H1 (cell line): ENCODE measurements at regions not wholly inside any gene's neighbourhood (a gene's known extent, or its start where the extent isn't known, plus 50 kb on each side); places are given as distances from the start of the nearest gene placed in this dataset.

ENCODE experiments used
- CTCF ChIA-PET: fragments of 300-600 bp; sonication (Branson Sonifier 250); formaldehyde crosslinking; loops from one replicate; lab custom pipeline; 2021; ENCODE audit not compliant: partially characterized antibody; lab: Charles Lee
- POLR2A ChIA-PET: fragments of 300-600 bp; sonication (Branson Sonifier 250); formaldehyde crosslinking; loops from one replicate; lab custom pipeline; 2021; ENCODE audit warnings: inconsistent platforms; ENCODE audit not compliant: partially characterized antibody; lab: Charles Lee
- DNase-seq, 2 experiments: peaks; one replicate each; pipeline versions ENCODE4 v3.0.0 to v3.0.0-alpha.2; 2010 to 2022; ENCODE audit warnings: low spot score in 2 of 2, low read depth in 1 of 2, mixed read lengths in 1 of 2
- FAIRE-seq: peaks from 2 replicates; lab custom pipeline; 2011; peaks lifted over from hg19 to GRCh38; lab: Jason Lieb, UNC
- H2AFZ ChIP-seq: 2 replicates; pipeline ENCODE4 v1.8.1; 2012; ENCODE audit warnings: low read length, inconsistent platforms
- H2AK5ac ChIP-seq: 2 replicates; pipeline ENCODE4 v1.6.1; 2013; ENCODE audit warnings: low read depth, low read length
- H2BK120ac ChIP-seq: replicated peaks from 2 replicates; pipeline ENCODE3; 2013; ENCODE audit warnings: low read depth, low read length, inconsistent platforms
- H2BK12ac ChIP-seq: 2 replicates; pipeline ENCODE4 v1.6.1; 2013; ENCODE audit warnings: low read depth, low read length
- H2BK15ac ChIP-seq: 2 replicates; pipeline ENCODE4 v1.6.1; 2013; ENCODE audit warnings: low read length
- H2BK20ac ChIP-seq: 2 replicates; pipeline ENCODE4 v1.6.1; 2013; ENCODE audit warnings: low read length
- H2BK5ac ChIP-seq: 2 replicates; pipeline ENCODE4 v1.6.1; 2013; ENCODE audit warnings: low read depth, low read length
- H3K14ac ChIP-seq: 2 replicates; pipeline ENCODE4 v1.6.1; 2013; ENCODE audit warnings: inconsistent platforms; ENCODE audit not compliant: insufficient read length
- H3K18ac ChIP-seq: 2 replicates; pipeline ENCODE4 v1.6.1; 2013; ENCODE audit warnings: low read length; ENCODE audit errors: extremely low read depth
- H3K23ac ChIP-seq: 2 replicates; pipeline ENCODE4 v1.6.1; 2013; ENCODE audit warnings: inconsistent platforms; ENCODE audit not compliant: insufficient read length
- H3K23me2 ChIP-seq: 2 replicates; pipeline ENCODE4 v1.6.1; 2013; ENCODE audit warnings: low read depth, low read length
- H3K27ac ChIP-seq: 2 replicates; pipeline ENCODE4 v1.6.1; 2011; ENCODE audit warnings: low read depth, low read length, inconsistent platforms
- H3K27me3 ChIP-seq, 4 experiments: replicated peaks in 1 of 4; 1 replicate in 1 of 4; 2 replicates in 3 of 4; pipeline versions ENCODE4 v1.6.1 to v1.8.1; 2011 to 2013; ENCODE audit warnings: low read length in 3 of 4, mild to moderate bottlenecking in 3 of 4, inconsistent platforms in 2 of 4, mixed read lengths in 2 of 4, moderate library complexity in 1 of 4; ENCODE audit not compliant: control insufficient read depth in 3 of 4, insufficient read depth in 3 of 4; ENCODE audit errors: extremely low read depth in 1 of 4
- H3K36me3 ChIP-seq, 4 experiments: 2 replicates each; pipeline versions ENCODE4 v1.6.1 to v1.8.1; 2011 to 2013; ENCODE audit warnings: mild to moderate bottlenecking in 4 of 4, low read length in 3 of 4, moderate library complexity in 2 of 4, control low read depth in 1 of 4, inconsistent platforms in 1 of 4; ENCODE audit not compliant: insufficient read depth in 4 of 4, control insufficient read depth in 2 of 4
- H3K4ac ChIP-seq: replicated peaks from 2 replicates; pipeline ENCODE3; 2013; ENCODE audit warnings: low read length, low read depth, mixed read lengths, inconsistent platforms; ENCODE audit not compliant: insufficient read length
- H3K4me1 ChIP-seq, 4 experiments: replicated peaks in 1 of 4; 1 replicate in 1 of 4; 2 replicates in 3 of 4; pipeline versions ENCODE4 v1.6.1 to v1.8.1; 2011 to 2013; ENCODE audit warnings: low read length in 3 of 4, inconsistent platforms in 2 of 4, mixed read lengths in 1 of 4; ENCODE audit not compliant: insufficient read depth in 4 of 4, control insufficient read depth in 3 of 4
- H3K4me2 ChIP-seq, 2 experiments: 2 replicates each; pipeline versions ENCODE4 v1.6.1 to v1.8.1; 2011 to 2013; ENCODE audit warnings: low read depth in 2 of 2, low read length in 2 of 2, control low read depth in 1 of 2, inconsistent platforms in 1 of 2, mild to moderate bottlenecking in 1 of 2; ENCODE audit not compliant: insufficient read depth in 1 of 2
- H3K4me3 ChIP-seq, 4 experiments: fragments of 200-600, 300-600 bp in 1 of 4; sonication (generic), shearing (Covaris generic), sonication (Bioruptor Twin) in 1 of 4; 2 replicates each; pipeline versions ENCODE4 v1.5.1 to v1.8.1; 2011 to 2016; ENCODE audit warnings: low read length in 4 of 4, low read depth in 3 of 4, control low read depth in 2 of 4, inconsistent platforms in 2 of 4, mild to moderate bottlenecking in 2 of 4, mixed read lengths in 1 of 4, moderate library complexity in 1 of 4; ENCODE audit not compliant: insufficient read depth in 2 of 4; ENCODE audit errors: extremely low read depth in 1 of 4
- H3K56ac ChIP-seq: replicated peaks from 2 replicates; pipeline ENCODE3; 2013; ENCODE audit warnings: low read depth, mild to moderate bottlenecking, mixed read lengths, low read length, inconsistent platforms; ENCODE audit not compliant: insufficient read length
- H3K79me1 ChIP-seq: 2 replicates; pipeline ENCODE4 v1.6.1; 2013; ENCODE audit warnings: low read depth, low read length, control low read depth
- H3K79me2 ChIP-seq, 2 experiments: 2 replicates each; pipeline versions ENCODE4 v1.6.1 to v1.8.1; 2012 to 2013; ENCODE audit warnings: low read length in 2 of 2, mild to moderate bottlenecking in 2 of 2, inconsistent platforms in 1 of 2; ENCODE audit not compliant: insufficient read depth in 2 of 2, control insufficient read depth in 1 of 2
- H3K9ac ChIP-seq, 4 experiments: replicated peaks in 1 of 4; 1 replicate in 1 of 4; 2 replicates in 3 of 4; pipeline versions ENCODE4 v1.6.1 to v1.8.1; 2011 to 2013; ENCODE audit warnings: low read depth in 3 of 4, low read length in 3 of 4, control low read depth in 2 of 4, mild to moderate bottlenecking in 2 of 4, moderate library complexity in 2 of 4, inconsistent platforms in 1 of 4; ENCODE audit errors: extremely low read depth in 1 of 4
- H3K9me3 ChIP-seq, 2 experiments: 2 replicates each; pipeline versions ENCODE4 v1.6.1 to v1.8.1; 2012 to 2013; ENCODE audit warnings: mild to moderate bottlenecking in 2 of 2, moderate library complexity in 2 of 2, control low read depth in 1 of 2, inconsistent platforms in 1 of 2, low read depth in 1 of 2, low read length in 1 of 2, mixed read lengths in 1 of 2; ENCODE audit not compliant: insufficient read depth in 2 of 2
- H4K20me1 ChIP-seq, 2 experiments: replicated peaks in 1 of 2; 2 replicates each; pipeline versions ENCODE3 to v1.8.1; 2011 to 2013; ENCODE audit warnings: inconsistent platforms in 2 of 2, low read length in 2 of 2, mild to moderate bottlenecking in 1 of 2; ENCODE audit not compliant: insufficient read depth in 2 of 2, control insufficient read depth in 1 of 2
- H4K5ac ChIP-seq: 2 replicates; pipeline ENCODE4 v1.6.1; 2013; ENCODE audit warnings: low read length, low read depth, mixed read lengths, inconsistent platforms; ENCODE audit not compliant: insufficient read length
- H4K8ac ChIP-seq: 2 replicates; pipeline ENCODE4 v1.8.0; 2013; ENCODE audit warnings: mild to moderate bottlenecking, moderate library complexity, low read length, inconsistent platforms; ENCODE audit not compliant: insufficient read depth; ENCODE audit errors: extremely low read depth
- H4K91ac ChIP-seq: replicated peaks from 2 replicates; pipeline ENCODE3; 2013; ENCODE audit warnings: low read length, mixed read lengths, inconsistent platforms; ENCODE audit not compliant: insufficient read length
- GTF2F1 ChIP-seq: IDR thresholded peaks from 2 replicates; pipeline ENCODE4 v1.6.1; 2012; ENCODE audit warnings: low read depth, low read length, improper control_type of control experiment, borderline replicate concordance
- RBBP5 ChIP-seq: IDR thresholded peaks from 2 replicates; pipeline ENCODE4 v1.7.1; 2012; ENCODE audit warnings: low read depth, mild to moderate bottlenecking, inconsistent platforms, low read length, moderate library complexity, borderline replicate concordance
- WGBS, 2 experiments: shearing (Covaris generic) in 1 of 2; methylation state at CpG; one replicate each; pipeline versions ENCODE4 v1.1.6 to v1.1.7; 2013 to 2015; ENCODE audit warnings: low lambda C conversion rate in 2 of 2, mixed read lengths in 2 of 2, inconsistent platforms in 1 of 2, low coverage in 1 of 2, missing lambda C conversion rate in 1 of 2; ENCODE audit not compliant: insufficient replicate concordance in 2 of 2, insufficient coverage in 1 of 2, insufficient read length in 1 of 2; ENCODE audit errors: extremely low coverage in 1 of 2, missing lambda C conversion rate in 1 of 2; 5-methylcytosine and 5-hydroxymethylcytosine counted together

DNA sequence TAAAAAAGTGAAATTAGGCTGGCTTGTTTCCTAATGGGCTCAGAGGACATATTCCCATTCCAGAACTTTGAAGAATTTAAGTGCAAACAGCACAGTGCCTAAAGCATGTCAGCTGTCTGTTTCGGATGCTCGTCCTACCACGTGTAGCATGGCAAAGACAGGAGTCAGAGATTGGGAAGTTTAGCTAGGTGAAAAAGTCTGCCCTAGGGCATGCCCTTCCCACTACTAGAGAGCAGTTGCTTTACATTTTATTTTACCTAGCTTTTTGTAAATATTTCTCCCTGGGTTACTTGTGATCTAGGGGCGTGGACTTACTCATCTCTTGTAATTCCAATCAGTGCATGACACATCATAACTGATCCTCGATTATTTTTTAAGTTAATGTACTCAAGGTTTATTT is 111.1 kb downstream of the LMO4 start:
- no peak for FAIRE-seq
- no peak for TF ChIP-seq RBBP5
- TF ChIP-seq GTF2F1: no peak

More for the DNA sequence above, 111.1 kb downstream of the LMO4 start:
- Histone ChIP-seq H3K4ac (no peak overlapping the region), H4K91ac (no peak overlapping the region), H3K4me3 (no peak overlapping the region), H3K9me3 (peaks cover 7 to 9% of the 10 kb centered on the region in 2 experiments), H3K27me3 (no peaks in the 10 kb centered on the region), H3K14ac (no peak overlapping the region), H3K4me2 (no peak overlapping the region), H2BK12ac (no peak overlapping the region), H3K18ac (no peak overlapping the region), H3K79me1 (no peaks in the 10 kb centered on the region), H3K23ac (no peak overlapping the region), H3K9ac (no peak overlapping the region), H4K5ac (no peak overlapping the region), H2AK5ac (no peak overlapping the region), H3K23me2 (no peaks in the 10 kb centered on the region), H2BK15ac (no peak overlapping the region), H3K36me3 (peaks cover 0 to 3% (median 0%) of the 10 kb centered on the region in 4 experiments; a peak in 1 of 8 replicates), H3K27ac (no peak overlapping the region), H4K20me1 (no peaks in the 10 kb centered on the region), H2BK20ac (no peak overlapping the region), H3K56ac (no peak overlapping the region), H2BK5ac (no peak overlapping the region), H4K8ac (no peak overlapping the region), H2AFZ (no peak overlapping the region), H3K79me2 (no peaks in the 10 kb centered on the region), H2BK120ac (no peak overlapping the region), H3K4me1 (peaks cover 0 to 6% (median 2%) of the 10 kb centered on the region in 4 experiments; a peak in 3 of 7 replicates)
- CTCF ChIA-PET: no interaction called here
- DNase-seq: no peak
- POLR2A ChIA-PET: no interaction called here
- 95% methylated on average over 5 of the region's 5 CpGs; no CpG with 5 or more reads in 1 of the 2 experiments for WGBS, 2 experiments
